Endothelial cell of umbilical vein (primary cell): ENCODE measurements at regions not wholly inside any gene's neighbourhood (a gene's known extent, or its start where the extent isn't known, plus 50 kb on each side); places are given as distances from the start of the nearest gene placed in this dataset.

Source experiments
- BruUV-seq: library from RNA; stranded (reverse); fragments of 400-500 nt; replicated peaks from 2 replicates; lab custom pipeline; 2021; lab: Mats Ljungman, UMichigan
- CTCF ChIA-PET: fragments of 300-600, 350-600 bp; sonication (Branson Sonifier 250); formaldehyde crosslinking; loops from one replicate; lab custom pipeline; 2021; ENCODE audit warnings: antibody characterized with exemption, inconsistent platforms; lab: Charles Lee
- POLR2A ChIA-PET: fragments of 300-600, 350-600 bp; sonication (Branson Sonifier 250); formaldehyde crosslinking; loops from one replicate; lab custom pipeline; 2021; ENCODE audit warnings: antibody characterized with exemption, inconsistent platforms; lab: Charles Lee
- DNase-seq: peaks from one replicate; pipeline ENCODE4 v3.0.0-alpha.2; 2011; ENCODE audit warnings: low read depth, low spot score
- FAIRE-seq: peaks from 2 replicates; lab custom pipeline; 2011; peaks lifted over from hg19 to GRCh38; lab: Jason Lieb, UNC
- H2AFZ ChIP-seq: 2 replicates; pipeline ENCODE4 v1.6.0; 2012; ENCODE audit warnings: low read depth, low read length, control low read depth, inconsistent platforms
- H3K27ac ChIP-seq: 2 replicates; pipeline ENCODE4 v1.5.1; 2011; ENCODE audit warnings: low read depth, mild to moderate bottlenecking, control low read depth, low read length, moderate library complexity; ENCODE audit not compliant: insufficient read depth
- H3K27me3 ChIP-seq, 2 experiments: 2 replicates each; pipeline versions ENCODE4 v1.6.0 to v1.6.1; 2011; ENCODE audit warnings: low read length in 2 of 2, mixed read lengths in 1 of 2; ENCODE audit not compliant: control insufficient read depth in 2 of 2, insufficient read depth in 2 of 2
- H3K36me3 ChIP-seq, 2 experiments: 2 replicates in 1 of 2; 3 replicates in 1 of 2; pipeline ENCODE4 v1.5.1; 2011; ENCODE audit warnings: low read length in 2 of 2, mild to moderate bottlenecking in 1 of 2, moderate library complexity in 1 of 2; ENCODE audit not compliant: control insufficient read depth in 2 of 2, insufficient read depth in 2 of 2; ENCODE audit errors: extremely low read depth in 1 of 2
- H3K4me1 ChIP-seq: 3 replicates; pipeline ENCODE4 v1.5.1; 2011; ENCODE audit warnings: mild to moderate bottlenecking, low read length; ENCODE audit not compliant: control insufficient read depth, insufficient read depth; ENCODE audit errors: extremely low read depth
- H3K4me2 ChIP-seq: 2 replicates; pipeline ENCODE4 v1.6.1; 2011; ENCODE audit warnings: low read length, control low read depth, mixed read lengths; ENCODE audit not compliant: insufficient read depth
- H3K4me3 ChIP-seq, 3 experiments: fragments of 200-600 bp in 1 of 3; sonication (generic), shearing (Covaris generic) in 1 of 3; replicated peaks in 1 of 3; 2 replicates each; pipeline ENCODE4 v1.5.1; 2011 to 2016; ENCODE audit warnings: control low read depth in 3 of 3, low read length in 3 of 3, mild to moderate bottlenecking in 2 of 3, inconsistent platforms in 1 of 3, low read depth in 1 of 3, moderate library complexity in 1 of 3; ENCODE audit not compliant: insufficient read depth in 1 of 3
- H3K79me2 ChIP-seq: 2 replicates; pipeline ENCODE4 v1.6.0; 2012; ENCODE audit warnings: low read length, inconsistent platforms; ENCODE audit not compliant: control insufficient read depth, insufficient read depth
- H3K9ac ChIP-seq: replicated peaks from 2 replicates; pipeline ENCODE3; 2011; ENCODE audit warnings: low read length, control low read depth; ENCODE audit not compliant: insufficient read depth; ENCODE audit errors: extremely low read depth
- H3K9me1 ChIP-seq: replicated peaks from 3 replicates; pipeline ENCODE4 v1.6.0; 2011; ENCODE audit warnings: mild to moderate bottlenecking, low read length; ENCODE audit not compliant: control insufficient read depth, insufficient read depth; ENCODE audit errors: extremely low read depth
- H3K9me3 ChIP-seq: replicated peaks from 2 replicates; pipeline ENCODE4 v1.5.1; 2012; ENCODE audit warnings: low read length, inconsistent platforms; ENCODE audit not compliant: control insufficient read depth, insufficient read depth
- H4K20me1 ChIP-seq: replicated peaks from 2 replicates; pipeline ENCODE3; 2011; ENCODE audit warnings: mild to moderate bottlenecking, low read length; ENCODE audit not compliant: control insufficient read depth, insufficient read depth; ENCODE audit errors: extremely low read depth
- EZH2 ChIP-seq: IDR thresholded peaks from 2 replicates; pipeline ENCODE4 v1.6.1; 2012; ENCODE audit warnings: borderline replicate concordance, low read depth, mild to moderate bottlenecking, moderate library complexity, low read length, inconsistent platforms; ENCODE audit not compliant: severe bottlenecking
- FOS ChIP-seq: IDR thresholded peaks from 2 replicates; pipeline ENCODE4 v1.6.1; 2011; ENCODE audit warnings: mild to moderate bottlenecking, low read length, moderate library complexity, borderline replicate concordance; ENCODE audit not compliant: insufficient read depth
- GATA2 ChIP-seq: IDR thresholded peaks from 2 replicates; pipeline ENCODE4 v1.7.0; 2011; ENCODE audit warnings: low read depth, mild to moderate bottlenecking, moderate library complexity, mixed read lengths, low read length; ENCODE audit not compliant: insufficient read length, insufficient read depth
- JUN ChIP-seq: IDR thresholded peaks from 2 replicates; pipeline ENCODE4 v1.6.1; 2011; ENCODE audit warnings: borderline replicate concordance, low read depth; ENCODE audit not compliant: insufficient read length, insufficient read depth
- MYC ChIP-seq: IDR thresholded peaks from one replicate; pipeline ENCODE4 v1.6.1; 2011; ENCODE audit warnings: mild to moderate bottlenecking, low read depth, low read length
- POLR2A ChIP-seq: IDR thresholded peaks from 2 replicates; pipeline ENCODE4 v1.6.1; 2012; ENCODE audit warnings: low read depth, mild to moderate bottlenecking, control low read depth, low read length
- POLR2AphosphoS5 ChIP-seq: IDR thresholded peaks from 2 replicates; pipeline ENCODE4 v1.6.1; 2012; ENCODE audit warnings: low read depth, mild to moderate bottlenecking, control low read depth, low read length, moderate library complexity; ENCODE audit not compliant: insufficient read depth
- dilution Hi-C: fragments of 300-500 bp; cut with MboI; formaldehyde crosslinking; loops from one replicate; pipeline ENCODE4 v1.15.0; 2019; ENCODE audit warnings: low sequenced_read_pairs; ENCODE audit not compliant: extremely low pct_ligation_motif_present
- intact Hi-C: fragments of 100-400 bp; cut with micrococcal nuclease; formaldehyde crosslinking; loops from one replicate; pipeline ENCODE4 v1.10.0; 2022
- TF ChIP-seq, protein P1 (sequence below): IDR thresholded peaks from 2 replicates; pipeline ENCODE4 v1.6.1; 2011; ENCODE audit not compliant: insufficient read depth, insufficient read length
- TF ChIP-seq, protein P2 (sequence below), 2 donors: IDR thresholded peaks; 1 replicate in 1 of 2; 2 replicates in 1 of 2; pipeline ENCODE4 v1.5.1; 2011; ENCODE audit warnings: low read length in 2 of 2, mild to moderate bottlenecking in 2 of 2, moderate library complexity in 2 of 2, control low read depth in 1 of 2, inconsistent platforms in 1 of 2, low read depth in 1 of 2; ENCODE audit not compliant: insufficient read depth in 1 of 2; ENCODE audit errors: extremely low read depth in 1 of 2

DNA sequence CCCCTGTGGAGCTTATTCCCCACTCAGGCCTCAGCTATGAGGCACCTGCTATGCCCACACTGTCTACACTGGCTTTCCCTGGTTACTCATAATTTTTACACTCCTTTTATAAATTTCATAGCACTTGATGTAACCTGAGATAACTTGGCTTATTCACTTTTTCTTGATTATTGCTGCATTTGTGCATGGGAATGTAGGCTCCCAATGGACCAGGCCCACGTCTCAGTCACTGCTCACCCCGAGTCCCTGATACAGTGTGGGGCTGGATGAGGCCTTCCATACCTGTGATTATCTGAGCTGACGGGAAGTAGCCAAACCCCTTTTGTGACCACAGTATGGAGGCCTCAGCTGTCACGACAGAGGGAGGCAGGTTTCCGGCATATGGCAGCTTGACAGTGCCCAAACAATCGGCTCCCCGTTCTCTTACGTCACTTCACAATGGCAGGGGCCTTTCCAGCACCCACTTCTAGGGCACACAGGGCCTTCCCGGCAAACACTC lies 645.3 kb downstream of the ACTR3B start:
- no peak overlapping the region for H2AFZ ChIP-seq
- H4K20me1 ChIP-seq, result no peaks in the 10 kb centered on the region
- intact Hi-C loops, result no loop called here
- POLR2A ChIA-PET, result no interaction called here
- H3K4me3 ChIP-seq, result no peak overlapping the region
- TF ChIP-seq FOS, result no peak
- TF ChIP-seq, protein P1, sequence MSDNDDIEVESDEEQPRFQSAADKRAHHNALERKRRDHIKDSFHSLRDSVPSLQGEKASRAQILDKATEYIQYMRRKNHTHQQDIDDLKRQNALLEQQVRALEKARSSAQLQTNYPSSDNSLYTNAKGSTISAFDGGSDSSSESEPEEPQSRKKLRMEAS, result no peak
- TF ChIP-seq, protein P2, sequence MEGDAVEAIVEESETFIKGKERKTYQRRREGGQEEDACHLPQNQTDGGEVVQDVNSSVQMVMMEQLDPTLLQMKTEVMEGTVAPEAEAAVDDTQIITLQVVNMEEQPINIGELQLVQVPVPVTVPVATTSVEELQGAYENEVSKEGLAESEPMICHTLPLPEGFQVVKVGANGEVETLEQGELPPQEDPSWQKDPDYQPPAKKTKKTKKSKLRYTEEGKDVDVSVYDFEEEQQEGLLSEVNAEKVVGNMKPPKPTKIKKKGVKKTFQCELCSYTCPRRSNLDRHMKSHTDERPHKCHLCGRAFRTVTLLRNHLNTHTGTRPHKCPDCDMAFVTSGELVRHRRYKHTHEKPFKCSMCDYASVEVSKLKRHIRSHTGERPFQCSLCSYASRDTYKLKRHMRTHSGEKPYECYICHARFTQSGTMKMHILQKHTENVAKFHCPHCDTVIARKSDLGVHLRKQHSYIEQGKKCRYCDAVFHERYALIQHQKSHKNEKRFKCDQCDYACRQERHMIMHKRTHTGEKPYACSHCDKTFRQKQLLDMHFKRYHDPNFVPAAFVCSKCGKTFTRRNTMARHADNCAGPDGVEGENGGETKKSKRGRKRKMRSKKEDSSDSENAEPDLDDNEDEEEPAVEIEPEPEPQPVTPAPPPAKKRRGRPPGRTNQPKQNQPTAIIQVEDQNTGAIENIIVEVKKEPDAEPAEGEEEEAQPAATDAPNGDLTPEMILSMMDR (IDR thresholded peaks at IDR 0.05; ENCODE audit: extremely low read depth in 1 of 2, insufficient read depth in 1 of 2, low read depth in 1 of 2, low read length in 2 of 2), result no peak
- no peak for TF ChIP-seq MYC
- no peak for TF ChIP-seq GATA2
- TF ChIP-seq POLR2AphosphoS5, result no peak
- no peak for TF ChIP-seq JUN
- no peak for TF ChIP-seq EZH2
- TF ChIP-seq POLR2A, result no peak
- H3K9me3 ChIP-seq, result peaks cover 5% of the 10 kb centered on the region
- H3K27me3 ChIP-seq, result no peaks in the 10 kb centered on the region
- H3K27ac ChIP-seq, result no peak overlapping the region
- H3K36me3 ChIP-seq, result no peaks in the 10 kb centered on the region
- H3K9me1 ChIP-seq, result no peaks in the 10 kb centered on the region
- no peaks in the 10 kb centered on the region for H3K4me1 ChIP-seq
- dilution Hi-C loops, result no loop called here
- DNase-seq (no peak), FAIRE-seq (no peak)
- no peak overlapping the region for H3K4me2 ChIP-seq
- H3K79me2 ChIP-seq, result no peaks in the 10 kb centered on the region
- CTCF ChIA-PET, result no interaction called here
- no peak overlapping the region for H3K9ac ChIP-seq
- no TSS peak for BruUV-seq
